GM23248 (cell line): ENCODE measurements at regions not wholly inside any gene's neighbourhood (a gene's known extent, or its start where the extent isn't known, plus 50 kb on each side); places are given as distances from the start of the nearest gene placed in this dataset.

Source experiments
- EZH2 ChIP-seq: fragments of 200-600 bp; sonication (generic); IDR thresholded peaks from 2 replicates; pipeline ENCODE4 v1.6.1; 2018; ENCODE audit warnings: antibody characterized with exemption, mild to moderate bottlenecking; ENCODE audit not compliant: insufficient read depth, poor library complexity, severe bottlenecking
- EZH2phosphoT487 ChIP-seq: fragments of 200-600 bp; sonication (generic); IDR thresholded peaks from 2 replicates; pipeline ENCODE4 v1.6.1; 2018; ENCODE audit warnings: antibody characterized with exemption, moderate library complexity, mild to moderate bottlenecking, low read depth; ENCODE audit not compliant: insufficient read depth

DNA sequence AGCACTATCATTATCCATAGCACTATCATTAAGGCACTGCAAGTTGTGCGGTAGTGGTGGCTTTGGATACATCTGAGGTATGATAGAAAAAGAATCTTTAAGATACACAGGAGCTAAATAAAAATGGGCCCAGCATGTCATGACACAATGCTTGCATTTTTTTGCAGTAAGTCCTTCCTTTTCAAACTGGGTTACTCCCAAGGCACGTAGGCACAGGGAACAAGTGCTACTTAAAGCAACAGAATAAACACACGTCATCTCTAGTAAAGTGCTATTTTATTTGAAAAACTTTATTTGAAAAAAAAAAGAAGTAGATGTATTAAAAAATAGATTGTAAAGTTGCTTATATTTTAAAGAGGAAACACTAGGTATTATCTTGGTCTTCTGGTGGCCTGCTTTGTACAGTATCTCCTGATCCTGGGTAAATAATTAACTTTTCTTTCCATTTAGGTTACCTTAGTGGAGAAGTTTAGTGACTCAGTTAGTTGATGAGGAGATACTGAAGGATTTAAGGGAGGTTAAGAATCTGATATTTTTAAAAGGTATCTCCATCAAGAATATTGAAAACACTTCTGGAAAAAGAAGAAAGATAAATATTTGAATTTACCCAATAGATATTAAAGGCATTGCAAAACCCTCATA, 129.6 kb downstream of the EDN1 start:
- TF ChIP-seq EZH2 (no peak), EZH2phosphoT487 (no peak)
